HCT116 (cell line): ENCODE measurements at regions not wholly inside any gene's neighbourhood (a gene's known extent, or its start where the extent isn't known, plus 50 kb on each side); places are given as distances from the start of the nearest gene placed in this dataset.

Source experiments
- ATAC-seq: fragments of 200-7000 bp; cut with Tn5 transposase; 2 replicates; pipeline ENCODE4 v1.9.1; 2020; ENCODE audit warnings: mild to moderate bottlenecking, moderate library complexity
- BruUV-seq: library from RNA; stranded (reverse); fragments of 400-500 nt; replicated peaks from 2 replicates; lab custom pipeline; 2021; lab: Mats Ljungman, UMichigan
- CTCF ChIA-PET: fragments of 300-600 bp; sonication (Branson Sonifier 250); formaldehyde crosslinking; loops from one replicate; lab custom pipeline; 2021; ENCODE audit warnings: antibody characterized with exemption; lab: Charles Lee
- POLR2A ChIA-PET: fragments of 300-600, 350-600 bp; sonication (Branson Sonifier 250); formaldehyde crosslinking; loops from one replicate; lab custom pipeline; 2021; ENCODE audit warnings: antibody characterized with exemption; lab: Charles Lee
- RAD21 ChIA-PET, 2 experiments: fragments of 300-600 bp; sonication (Branson Sonifier 250); formaldehyde crosslinking; loops; one replicate each; lab custom pipeline; 2023; ENCODE audit warnings: low total read pairs in 2 of 2; ENCODE audit not compliant: uncharacterized antibody in 2 of 2, unreplicated experiment in 2 of 2, low non-redundant PET in 1 of 2; lab: Charles Lee
- DNase-seq: peaks from one replicate; pipeline ENCODE4 v3.0.0-alpha.2; 2010; ENCODE audit warnings: low read depth, low spot score
- H2AFZ ChIP-seq: fragments of 200-600 bp; shearing (Covaris generic), sonication (generic); 2 replicates; pipeline ENCODE4 v1.6.1; 2017; ENCODE audit warnings: low read depth, mixed run types, mixed read lengths, antibody characterized with exemption, low read length; ENCODE audit not compliant: poor library complexity, severe bottlenecking
- H3K27ac ChIP-seq: 2 replicates; pipeline ENCODE4 v1.5.1; 2012; ENCODE audit warnings: low read depth, low read length
- H3K27me3 ChIP-seq: fragments of 200-600 bp; sonication (generic); 2 replicates; pipeline ENCODE4 v1.6.1; 2016; ENCODE audit warnings: mixed run types, low read length, mixed read lengths; ENCODE audit not compliant: insufficient read depth
- H3K36me3 ChIP-seq, 2 experiments: fragments of 200-500 bp in 1 of 2; fragments of 200-600 bp in 1 of 2; sonication (Bioruptor generic) in 1 of 2; sonication (generic) in 1 of 2; 2 replicates each; pipeline versions ENCODE4 v1.5.1 to v1.6.1; 2014 to 2016; ENCODE audit warnings: low read length in 2 of 2, inconsistent platforms in 1 of 2, mixed read lengths in 1 of 2, mixed run types in 1 of 2; ENCODE audit not compliant: insufficient read depth in 2 of 2, control insufficient read depth in 1 of 2
- H3K4me1 ChIP-seq, 2 experiments: fragments of 200-600 bp in 1 of 2; sonication (generic) in 1 of 2; 2 replicates each; pipeline versions ENCODE4 v1.5.1 to v1.6.1; 2012 to 2017; ENCODE audit warnings: low read length in 2 of 2, inconsistent platforms in 1 of 2, mild to moderate bottlenecking in 1 of 2, mixed read lengths in 1 of 2, mixed run types in 1 of 2, moderate library complexity in 1 of 2; ENCODE audit not compliant: insufficient read depth in 2 of 2, control insufficient read depth in 1 of 2
- H3K4me2 ChIP-seq: fragments of 200-600 bp; sonication (generic); 2 replicates; pipeline ENCODE4 v1.6.1; 2017; ENCODE audit warnings: mixed run types, low read length, mixed read lengths
- H3K4me3 ChIP-seq, 2 experiments: fragments of 200-600 bp in 1 of 2; sonication (generic) in 1 of 2; replicated peaks in 1 of 2; 2 replicates each; pipeline ENCODE4 v1.5.1; 2011 to 2016; ENCODE audit warnings: low read length in 2 of 2, control low read depth in 1 of 2, low read depth in 1 of 2, mild to moderate bottlenecking in 1 of 2, mixed read lengths in 1 of 2, mixed run types in 1 of 2
- H3K79me2 ChIP-seq: fragments of 200-600 bp; sonication (generic); 2 replicates; pipeline ENCODE4 v1.6.1; 2017; ENCODE audit warnings: mild to moderate bottlenecking, mixed run types, low read length, moderate library complexity, mixed read lengths; ENCODE audit not compliant: insufficient read depth
- H3K9ac ChIP-seq: fragments of 200-600 bp; sonication (generic); 2 replicates; pipeline ENCODE4 v1.6.1; 2016; ENCODE audit warnings: low read length, mixed read lengths
- H3K9me2 ChIP-seq: fragments of 200-600 bp; sonication (generic), shearing (Covaris generic); 2 replicates; pipeline ENCODE4 v1.6.1; 2017; ENCODE audit warnings: mixed run types, mild to moderate bottlenecking, moderate library complexity; ENCODE audit not compliant: insufficient read depth
- H3K9me3 ChIP-seq, 2 experiments: fragments of 200-500 bp in 1 of 2; fragments of 200-600 bp in 1 of 2; sonication (Bioruptor generic) in 1 of 2; sonication (generic) in 1 of 2; 2 replicates each; pipeline ENCODE4 v1.6.1; 2014 to 2017; ENCODE audit warnings: low read length in 2 of 2, mixed read lengths in 2 of 2, inconsistent platforms in 1 of 2, low read depth in 1 of 2, mild to moderate bottlenecking in 1 of 2, mixed run types in 1 of 2, moderate library complexity in 1 of 2; ENCODE audit not compliant: control insufficient read depth in 1 of 2, insufficient read depth in 1 of 2
- H4K20me1 ChIP-seq: fragments of 200-600 bp; sonication (generic), shearing (Covaris generic); 2 replicates; pipeline ENCODE4 v1.6.1; 2017; ENCODE audit warnings: mixed run types, mild to moderate bottlenecking, moderate library complexity; ENCODE audit not compliant: insufficient read depth
- CBX3 ChIP-seq: IDR thresholded peaks from 2 replicates; pipeline ENCODE4 v1.6.1; 2012; ENCODE audit warnings: low read depth
- CEBPB ChIP-seq: IDR thresholded peaks from 2 replicates; pipeline ENCODE4 v1.6.1; 2012; ENCODE audit warnings: low read depth
- EGR1 ChIP-seq: IDR thresholded peaks from 2 replicates; pipeline ENCODE4 v1.6.1; 2012; ENCODE audit warnings: low read depth
- EZH2 ChIP-seq: fragments of 200-600 bp; sonication (generic); IDR thresholded peaks from 2 replicates; pipeline ENCODE4 v1.6.1; 2017; ENCODE audit warnings: antibody characterized with exemption, mixed run types
- EZH2phosphoT487 ChIP-seq: fragments of 200-600 bp; IDR thresholded peaks from 2 replicates; pipeline ENCODE4 v1.6.1; 2018; ENCODE audit warnings: antibody characterized with exemption, borderline replicate concordance
- JUND ChIP-seq: IDR thresholded peaks from 2 replicates; pipeline ENCODE4 v1.6.1; 2012
- POLR2A ChIP-seq: IDR thresholded peaks from 2 replicates; pipeline ENCODE4 v1.7.0; 2011; ENCODE audit warnings: borderline replicate concordance; ENCODE audit not compliant: insufficient read depth, insufficient read length; ENCODE audit errors: extremely low read depth
- POLR2AphosphoS5 ChIP-seq: IDR thresholded peaks from 2 replicates; pipeline ENCODE4 v1.6.1; 2011; ENCODE audit warnings: mild to moderate bottlenecking, low read depth, low read length, moderate library complexity
- RAD21 ChIP-seq: IDR thresholded peaks from 2 replicates; pipeline ENCODE4 v1.6.1; 2012; ENCODE audit warnings: low read depth, mild to moderate bottlenecking
- SIN3A ChIP-seq: IDR thresholded peaks from 2 replicates; pipeline ENCODE4 v1.6.1; 2012; ENCODE audit warnings: low read depth
- SP1 ChIP-seq: IDR thresholded peaks from 2 replicates; pipeline ENCODE4 v1.6.1; 2012; ENCODE audit warnings: low read depth
- SRF ChIP-seq: IDR thresholded peaks from 2 replicates; pipeline ENCODE4 v1.6.1; 2012; ENCODE audit warnings: low read depth
- YY1 ChIP-seq: IDR thresholded peaks from 2 replicates; pipeline ENCODE4 v1.6.1; 2011; ENCODE audit warnings: low read length, low read depth, moderate library complexity, mild to moderate bottlenecking; ENCODE audit not compliant: insufficient replicate concordance; ENCODE audit errors: extremely low read depth
- intact Hi-C: fragments of 100-400 bp; cut with micrococcal nuclease; formaldehyde crosslinking; loops from 2 replicates; pipeline ENCODE4 v1.10.0; 2022
- TF ChIP-seq, protein P1 (sequence below): IDR thresholded peaks from 2 replicates; pipeline ENCODE4 v1.6.1; 2012
- TF ChIP-seq, protein P2 (sequence below), 3 experiments: fragments of 200-600 bp in 1 of 3; sonication (generic) in 1 of 3; IDR thresholded peaks in 2 of 3; conservative IDR thresholded peaks in 1 of 3; 2 replicates each; pipeline ENCODE4 v1.5.1; 2012 to 2017; ENCODE audit warnings: low read depth in 2 of 3, low read length in 2 of 3, antibody characterized with exemption in 1 of 3, borderline replicate concordance in 1 of 3, control low read depth in 1 of 3, mild to moderate bottlenecking in 1 of 3, mixed read lengths in 1 of 3, mixed run types in 1 of 3, moderate library complexity in 1 of 3; ENCODE audit not compliant: insufficient read depth in 1 of 3

- ChIA-PET POLR2A (no interaction called here), CTCF (no interaction called here), RAD21 (no interaction called here)
- no peaks in the 10 kb centered on the region for H3K9me2 ChIP-seq
- BruUV-seq, result no TSS peak
- H3K4me2 ChIP-seq, result no peak overlapping the region
- H4K20me1 ChIP-seq, result no peaks in the 10 kb centered on the region
- intact Hi-C loops, result no loop called here
- H3K79me2 ChIP-seq, result no peaks in the 10 kb centered on the region
- ATAC-seq (no peak), DNase-seq (no peak)
- H3K4me3 ChIP-seq, result no peak overlapping the region
- no peaks in the 10 kb centered on the region for H3K36me3 ChIP-seq
- H2AFZ ChIP-seq, result no peak overlapping the region
- TF ChIP-seq, protein P1, sequence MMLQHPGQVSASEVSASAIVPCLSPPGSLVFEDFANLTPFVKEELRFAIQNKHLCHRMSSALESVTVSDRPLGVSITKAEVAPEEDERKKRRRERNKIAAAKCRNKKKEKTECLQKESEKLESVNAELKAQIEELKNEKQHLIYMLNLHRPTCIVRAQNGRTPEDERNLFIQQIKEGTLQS, result no peak
- TF ChIP-seq EGR1 (no peak), POLR2AphosphoS5 (no peak), CEBPB (no peak), YY1 (no peak), POLR2A (no peak), EZH2 (no peak), JUND (no peak), SP1 (no peak), RAD21 (no peak), SRF (no peak), SIN3A (no peak), CBX3 (no peak), EZH2phosphoT487 (no peak)
- TF ChIP-seq, protein P2, sequence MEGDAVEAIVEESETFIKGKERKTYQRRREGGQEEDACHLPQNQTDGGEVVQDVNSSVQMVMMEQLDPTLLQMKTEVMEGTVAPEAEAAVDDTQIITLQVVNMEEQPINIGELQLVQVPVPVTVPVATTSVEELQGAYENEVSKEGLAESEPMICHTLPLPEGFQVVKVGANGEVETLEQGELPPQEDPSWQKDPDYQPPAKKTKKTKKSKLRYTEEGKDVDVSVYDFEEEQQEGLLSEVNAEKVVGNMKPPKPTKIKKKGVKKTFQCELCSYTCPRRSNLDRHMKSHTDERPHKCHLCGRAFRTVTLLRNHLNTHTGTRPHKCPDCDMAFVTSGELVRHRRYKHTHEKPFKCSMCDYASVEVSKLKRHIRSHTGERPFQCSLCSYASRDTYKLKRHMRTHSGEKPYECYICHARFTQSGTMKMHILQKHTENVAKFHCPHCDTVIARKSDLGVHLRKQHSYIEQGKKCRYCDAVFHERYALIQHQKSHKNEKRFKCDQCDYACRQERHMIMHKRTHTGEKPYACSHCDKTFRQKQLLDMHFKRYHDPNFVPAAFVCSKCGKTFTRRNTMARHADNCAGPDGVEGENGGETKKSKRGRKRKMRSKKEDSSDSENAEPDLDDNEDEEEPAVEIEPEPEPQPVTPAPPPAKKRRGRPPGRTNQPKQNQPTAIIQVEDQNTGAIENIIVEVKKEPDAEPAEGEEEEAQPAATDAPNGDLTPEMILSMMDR (IDR thresholded peaks at IDR 0.05 in 2 of 3, conservative IDR thresholded peaks at IDR 0.05 in 1 of 3; ENCODE audit: borderline replicate concordance in 1 of 3, insufficient read depth in 1 of 3, low read depth in 2 of 3, low read length in 2 of 3), result no peak
- no peak overlapping the region for H3K27ac ChIP-seq
- no peaks in the 10 kb centered on the region for H3K4me1 ChIP-seq
- no peaks in the 10 kb centered on the region for H3K9me3 ChIP-seq
- H3K27me3 ChIP-seq, result no peaks in the 10 kb centered on the region
- H3K9ac ChIP-seq, result no peak overlapping the region
Observed at GRCh38 chr2:187208199-187208785, 239.8 kb downstream of the CALCRL start.
